ENCODE measurements at regions not wholly inside any gene's neighbourhood (a gene's known extent, or its start where the extent isn't known, plus 50 kb on each side); places are given as distances from the start of the nearest gene placed in this dataset.

GRCh38 chr11:86724137-86724536 lies 51.7 kb upstream of the ME3 start:
- H3K27ac ChIP-seq (ENCODE audit: insufficient read depth, low read length), result no peak overlapping the region
- H4K91ac ChIP-seq (ENCODE audit: insufficient read depth, low read depth, low read length), result no peak overlapping the region
- dilution Hi-C loops (cut with HindIII; ENCODE audit: low sequenced_read_pairs, unreplicated experiment) (no loop called here), intact Hi-C loops (cut with micrococcal nuclease) (no loop called here), in situ Hi-C loops (cut with MboI; ENCODE audit: low sequenced_read_pairs) (no loop called here)
- H3K23ac ChIP-seq (ENCODE audit: low read depth, low read length), result no peak overlapping the region
- no peak overlapping the region for H3K4me3 ChIP-seq (ENCODE audit: insufficient read depth, low read depth, low read length)
- TF ChIP-seq NFE2L2 (IDR thresholded peaks at IDR 0.05; ENCODE audit: low read depth, low read length) (no peak), USF2 (IDR thresholded peaks at IDR 0.05; ENCODE audit: low read depth, low read length) (no peak), RFX5 (IDR thresholded peaks at IDR 0.05; ENCODE audit: low read depth, low read length) (no peak), CHD1 (IDR thresholded peaks at IDR 0.05; ENCODE audit: low read depth, low read length) (no peak), MAZ (IDR thresholded peaks at IDR 0.05; ENCODE audit: borderline replicate concordance, low read depth, low read length) (no peak), BHLHE40 (IDR thresholded peaks at IDR 0.05; ENCODE audit: low read depth, low read length) (no peak), CTCF (conservative IDR thresholded peaks at IDR 0.05; ENCODE audit: low read depth, low read length) (no peak), MAFK (IDR thresholded peaks at IDR 0.05; ENCODE audit: low read depth, low read length) (no peak), SMC3 (IDR thresholded peaks at IDR 0.05; ENCODE audit: low read depth, low read length) (no peak), RCOR1 (IDR thresholded peaks at IDR 0.05; ENCODE audit: insufficient replicate concordance, low read length) (no peak), MXI1 (IDR thresholded peaks at IDR 0.05; ENCODE audit: borderline replicate concordance, low read depth, low read length) (no peak), RAD21 (IDR thresholded peaks at IDR 0.05; ENCODE audit: low read length) (no peak), POLR2A (IDR thresholded peaks at IDR 0.05; ENCODE audit: low read depth, low read length) (no peak), ELK1 (IDR thresholded peaks at IDR 0.05; ENCODE audit: borderline replicate concordance, low read depth, low read length) (no peak), FOS (IDR thresholded peaks at IDR 0.05; ENCODE audit: low read depth, low read length) (no peak), CEBPB (IDR thresholded peaks at IDR 0.05; ENCODE audit: low read depth, low read length) (no peak)
- H2BK5ac ChIP-seq (ENCODE audit: low read depth, low read length, poor library complexity, severe bottlenecking), result no peak overlapping the region
- H2BK15ac ChIP-seq (ENCODE audit: low read depth, low read length), result no peak overlapping the region
- no peak overlapping the region for H3K18ac ChIP-seq (ENCODE audit: low read depth, low read length)
- H3K36me3 ChIP-seq (ENCODE audit: control insufficient read depth, insufficient read depth, low read length), result no peaks in the 10 kb centered on the region
- no peak for DNase-seq
- H3K4me2 ChIP-seq (ENCODE audit: low read depth, low read length), result no peak overlapping the region
- H4K5ac ChIP-seq (ENCODE audit: low read depth, low read length), result no peak overlapping the region
- H2AK5ac ChIP-seq (ENCODE audit: low read depth, low read length), result no peak overlapping the region
- no peak overlapping the region for H3K4ac ChIP-seq (ENCODE audit: low read depth, low read length)
- CTCF ChIA-PET, result no interaction called here
- H3K9me1 ChIP-seq (ENCODE audit: insufficient read depth, low read length), result peaks cover 11% of the 10 kb centered on the region
- no peaks in the 10 kb centered on the region for H3K9me3 ChIP-seq (ENCODE audit: control insufficient read depth, insufficient read depth, low read length)
- H2BK20ac ChIP-seq (ENCODE audit: low read depth, low read length), result no peak overlapping the region
- no peaks in the 10 kb centered on the region for H3K79me1 ChIP-seq (ENCODE audit: low read depth in 1 of 2, low read length in 2 of 2)
- H3K4me1 ChIP-seq (ENCODE audit: control insufficient read depth, insufficient read depth, low read length), result peaks cover 16% of the 10 kb centered on the region
- H2AFZ ChIP-seq (replicated peaks; ENCODE audit: low read length, poor library complexity), result no peak overlapping the region
- POLR2A ChIA-PET (ENCODE audit: unreplicated experiment), result no interaction called here
- no peak overlapping the region for H2AK9ac ChIP-seq (replicated peaks; ENCODE audit: low read depth, low read length, poor library complexity)
- H3K9ac ChIP-seq (ENCODE audit: low read depth, low read length), result no peak overlapping the region
- no peak overlapping the region for H3K14ac ChIP-seq (replicated peaks; ENCODE audit: low read depth, low read length)
- ATAC-seq (ENCODE audit: low read depth), result no peak
- BruUV-seq (replicated peaks), result no TSS peak
- H4K8ac ChIP-seq (ENCODE audit: low read depth in 2 of 2, low read length in 2 of 2), result no peak overlapping the region
- no peaks in the 10 kb centered on the region for H3K27me3 ChIP-seq (ENCODE audit: control insufficient read depth, insufficient read depth, low read length)
- no peak overlapping the region for H2BK120ac ChIP-seq (ENCODE audit: low read depth, low read length)
- no peak overlapping the region for H3K56ac ChIP-seq (ENCODE audit: extremely low read depth, insufficient read depth, low read length)
- no peaks in the 10 kb centered on the region for H4K20me1 ChIP-seq (ENCODE audit: insufficient read depth, low read length)
